ENCODE measurements at regions not wholly inside any gene's neighbourhood (a gene's known extent, or its start where the extent isn't known, plus 50 kb on each side); places are given as distances from the start of the nearest gene placed in this dataset.

- Histone ChIP-seq H3K36me3 (ENCODE audit: control insufficient read depth, insufficient read depth, low read length) (no peaks in the 10 kb centered on the region), H3K9ac (ENCODE audit: low read length) (no peak overlapping the region), H3K27ac (ENCODE audit: low read depth, low read length) (no peak overlapping the region), H3K9me3 (ENCODE audit: control insufficient read depth, insufficient read depth, low read depth, low read length) (no peaks in the 10 kb centered on the region), H3K4me3 (ENCODE audit: low read depth, low read length) (no peak overlapping the region), H3K4me1 (ENCODE audit: control insufficient read depth, insufficient read depth, low read length) (no peaks in the 10 kb centered on the region), H3K27me3 (ENCODE audit: control insufficient read depth, insufficient read depth, low read length) (no peaks in the 10 kb centered on the region)
Observed at GRCh38 chr13:62846302-62846701, 1430.7 kb upstream of the PCDH20 start.

GRCh38 chr13:62839338-62839737, 1423.7 kb upstream of the PCDH20 start:
- Histone ChIP-seq H3K9ac (ENCODE audit: low read length) (no peak overlapping the region), H3K27me3 (ENCODE audit: control insufficient read depth, insufficient read depth, low read length) (no peaks in the 10 kb centered on the region), H3K9me3 (ENCODE audit: control insufficient read depth, insufficient read depth, low read depth, low read length) (no peaks in the 10 kb centered on the region), H3K36me3 (ENCODE audit: control insufficient read depth, insufficient read depth, low read length) (no peaks in the 10 kb centered on the region), H3K27ac (ENCODE audit: low read depth, low read length) (no peak overlapping the region), H3K4me1 (ENCODE audit: control insufficient read depth, insufficient read depth, low read length) (no peaks in the 10 kb centered on the region), H3K4me3 (ENCODE audit: low read depth, low read length) (no peak overlapping the region)

- Histone ChIP-seq H3K27ac (ENCODE audit: low read depth, low read length) (no peak overlapping the region), H3K9ac (ENCODE audit: low read length) (no peak overlapping the region), H3K4me1 (ENCODE audit: control insufficient read depth, insufficient read depth, low read length) (no peaks in the 10 kb centered on the region), H3K36me3 (ENCODE audit: control insufficient read depth, insufficient read depth, low read length) (no peaks in the 10 kb centered on the region), H3K27me3 (ENCODE audit: control insufficient read depth, insufficient read depth, low read length) (no peaks in the 10 kb centered on the region), H3K4me3 (ENCODE audit: low read depth, low read length) (no peak overlapping the region), H3K9me3 (ENCODE audit: control insufficient read depth, insufficient read depth, low read depth, low read length) (no peaks in the 10 kb centered on the region)
Observed at GRCh38 chr13:62838929-62839328, 1423.3 kb upstream of the PCDH20 start.

GRCh38 chr13:62837895-62838294, 1422.2 kb upstream of the PCDH20 start:
- no peak overlapping the region for H3K9ac ChIP-seq (ENCODE audit: low read length)
- H3K27ac ChIP-seq (ENCODE audit: low read depth, low read length) = no peak overlapping the region
- no peaks in the 10 kb centered on the region for H3K9me3 ChIP-seq (ENCODE audit: control insufficient read depth, insufficient read depth, low read depth, low read length)

GRCh38 chr13:62829486-62829885, 1413.8 kb upstream of the PCDH20 start:
- Histone ChIP-seq H3K9ac (ENCODE audit: low read length) (no peak overlapping the region), H3K27ac (ENCODE audit: low read depth, low read length) (no peak overlapping the region), H3K4me3 (ENCODE audit: low read depth, low read length) (no peak overlapping the region), H3K27me3 (ENCODE audit: control insufficient read depth, insufficient read depth, low read length) (no peaks in the 10 kb centered on the region), H3K36me3 (ENCODE audit: control insufficient read depth, insufficient read depth, low read length) (no peaks in the 10 kb centered on the region), H3K4me1 (ENCODE audit: control insufficient read depth, insufficient read depth, low read length) (no peaks in the 10 kb centered on the region), H3K9me3 (ENCODE audit: control insufficient read depth, insufficient read depth, low read depth, low read length) (no peaks in the 10 kb centered on the region)

More at GRCh38 chr13:62837895-62838294, 1422.2 kb upstream of the PCDH20 start:
- H3K36me3 ChIP-seq (ENCODE audit: control insufficient read depth, insufficient read depth, low read length) = no peaks in the 10 kb centered on the region
- no peaks in the 10 kb centered on the region for H3K27me3 ChIP-seq (ENCODE audit: control insufficient read depth, insufficient read depth, low read length)
- H3K4me3 ChIP-seq (ENCODE audit: low read depth, low read length) = no peak overlapping the region
- no peaks in the 10 kb centered on the region for H3K4me1 ChIP-seq (ENCODE audit: control insufficient read depth, insufficient read depth, low read length)

- Histone ChIP-seq H3K9me3 (ENCODE audit: control insufficient read depth, insufficient read depth, low read depth, low read length) (no peaks in the 10 kb centered on the region), H3K4me1 (ENCODE audit: control insufficient read depth, insufficient read depth, low read length) (no peaks in the 10 kb centered on the region), H3K27ac (ENCODE audit: low read depth, low read length) (no peak overlapping the region), H3K27me3 (ENCODE audit: control insufficient read depth, insufficient read depth, low read length) (no peaks in the 10 kb centered on the region), H3K36me3 (ENCODE audit: control insufficient read depth, insufficient read depth, low read length) (no peaks in the 10 kb centered on the region), H3K9ac (ENCODE audit: low read length) (no peak overlapping the region), H3K4me3 (ENCODE audit: low read depth, low read length) (no peak overlapping the region)
Observed at GRCh38 chr13:62799931-62800436, 1384.3 kb upstream of the PCDH20 start.

- Histone ChIP-seq H3K9ac (ENCODE audit: low read length) (no peak overlapping the region), H3K9me3 (ENCODE audit: control insufficient read depth, insufficient read depth, low read depth, low read length) (no peaks in the 10 kb centered on the region), H3K27ac (ENCODE audit: low read depth, low read length) (no peak overlapping the region), H3K27me3 (ENCODE audit: control insufficient read depth, insufficient read depth, low read length) (no peaks in the 10 kb centered on the region), H3K36me3 (ENCODE audit: control insufficient read depth, insufficient read depth, low read length) (no peaks in the 10 kb centered on the region), H3K4me1 (ENCODE audit: control insufficient read depth, insufficient read depth, low read length) (no peaks in the 10 kb centered on the region), H3K4me3 (ENCODE audit: low read depth, low read length) (no peak overlapping the region)
Observed at GRCh38 chr13:62799038-62799535, 1383.4 kb upstream of the PCDH20 start.

GRCh38 chr13:62793850-62794249, 1378.2 kb upstream of the PCDH20 start:
- H3K9ac ChIP-seq (ENCODE audit: low read length) = no peak overlapping the region
- no peak overlapping the region for H3K4me3 ChIP-seq (ENCODE audit: low read depth, low read length)
- H3K9me3 ChIP-seq (ENCODE audit: control insufficient read depth, insufficient read depth, low read depth, low read length) = no peaks in the 10 kb centered on the region
- no peaks in the 10 kb centered on the region for H3K36me3 ChIP-seq (ENCODE audit: control insufficient read depth, insufficient read depth, low read length)
- H3K4me1 ChIP-seq (ENCODE audit: control insufficient read depth, insufficient read depth, low read length) = no peaks in the 10 kb centered on the region
- H3K27me3 ChIP-seq (ENCODE audit: control insufficient read depth, insufficient read depth, low read length) = no peaks in the 10 kb centered on the region
- no peak overlapping the region for H3K27ac ChIP-seq (ENCODE audit: low read depth, low read length)

GRCh38 chr13:62781866-62782265, 1366.2 kb upstream of the PCDH20 start:
- H3K4me3 ChIP-seq (ENCODE audit: low read depth, low read length) = no peak overlapping the region
- H3K9me3 ChIP-seq (ENCODE audit: control insufficient read depth, insufficient read depth, low read depth, low read length) = no peaks in the 10 kb centered on the region
- H3K27me3 ChIP-seq (ENCODE audit: control insufficient read depth, insufficient read depth, low read length) = no peaks in the 10 kb centered on the region
- H3K9ac ChIP-seq (ENCODE audit: low read length) = no peak overlapping the region
- no peak overlapping the region for H3K27ac ChIP-seq (ENCODE audit: low read depth, low read length)
- H3K4me1 ChIP-seq (ENCODE audit: control insufficient read depth, insufficient read depth, low read length) = 0 out of 2 replicates have a peak, but pooled peaks cover 5% of the 10 kb centered on the region
- H3K36me3 ChIP-seq (ENCODE audit: control insufficient read depth, insufficient read depth, low read length) = no peaks in the 10 kb centered on the region

- no peak overlapping the region for H3K9ac ChIP-seq (ENCODE audit: low read length)
- no peak overlapping the region for H3K4me3 ChIP-seq (ENCODE audit: low read depth, low read length)
- H3K4me1 ChIP-seq (ENCODE audit: control insufficient read depth, insufficient read depth, low read length) = 0 out of 2 replicates have a peak, but pooled peaks cover 5% of the 10 kb centered on the region
- no peaks in the 10 kb centered on the region for H3K9me3 ChIP-seq (ENCODE audit: control insufficient read depth, insufficient read depth, low read depth, low read length)
- no peaks in the 10 kb centered on the region for H3K27me3 ChIP-seq (ENCODE audit: control insufficient read depth, insufficient read depth, low read length)
- H3K27ac ChIP-seq (ENCODE audit: low read depth, low read length) = no peak overlapping the region
- no peaks in the 10 kb centered on the region for H3K36me3 ChIP-seq (ENCODE audit: control insufficient read depth, insufficient read depth, low read length)
Observed at GRCh38 chr13:62779161-62779560, 1363.5 kb upstream of the PCDH20 start.

GRCh38 chr13:62767473-62767872, 1351.8 kb upstream of the PCDH20 start:
- no peaks in the 10 kb centered on the region for H3K36me3 ChIP-seq (ENCODE audit: control insufficient read depth, insufficient read depth, low read length)
- H3K4me3 ChIP-seq (ENCODE audit: low read depth, low read length) = no peak overlapping the region
- H3K9ac ChIP-seq (ENCODE audit: low read length) = no peak overlapping the region
- H3K27ac ChIP-seq (ENCODE audit: low read depth, low read length) = no peak overlapping the region
- H3K9me3 ChIP-seq (ENCODE audit: control insufficient read depth, insufficient read depth, low read depth, low read length) = no peaks in the 10 kb centered on the region
- no peaks in the 10 kb centered on the region for H3K27me3 ChIP-seq (ENCODE audit: control insufficient read depth, insufficient read depth, low read length)
- no peaks in the 10 kb centered on the region for H3K4me1 ChIP-seq (ENCODE audit: control insufficient read depth, insufficient read depth, low read length)

- Histone ChIP-seq H3K27me3 (ENCODE audit: control insufficient read depth, insufficient read depth, low read length) (no peaks in the 10 kb centered on the region), H3K27ac (ENCODE audit: low read depth, low read length) (no peak overlapping the region), H3K4me1 (ENCODE audit: control insufficient read depth, insufficient read depth, low read length) (no peaks in the 10 kb centered on the region), H3K4me3 (ENCODE audit: low read depth, low read length) (no peak overlapping the region), H3K36me3 (ENCODE audit: control insufficient read depth, insufficient read depth, low read length) (no peaks in the 10 kb centered on the region), H3K9me3 (ENCODE audit: control insufficient read depth, insufficient read depth, low read depth, low read length) (no peaks in the 10 kb centered on the region), H3K9ac (ENCODE audit: low read length) (no peak overlapping the region)
Observed at GRCh38 chr13:62760724-62761123, 1345.1 kb upstream of the PCDH20 start.
